ENCODE measurements at regions not wholly inside any gene's neighbourhood (a gene's known extent, or its start where the extent isn't known, plus 50 kb on each side); places are given as distances from the start of the nearest gene placed in this dataset.

- Histone ChIP-seq H3K27me3 (ENCODE audit: control insufficient read depth in 4 of 4, insufficient read depth in 4 of 4, low read length in 3 of 4) (no peaks in the 10 kb centered on the region), H3K36me3 (ENCODE audit: control insufficient read depth in 4 of 4, insufficient read depth in 3 of 4, low read depth in 1 of 4, low read length in 3 of 4) (no peaks in the 10 kb centered on the region), H3K9me3 (ENCODE audit: control insufficient read depth in 4 of 4, low read length in 3 of 4) (peaks cover 0 to 2% (median 0%) of the 10 kb centered on the region in 4 donors), H3K9ac (ENCODE audit: low read depth in 1 of 2, low read length in 2 of 2) (no peak overlapping the region), H3K4me3 (ENCODE audit: low read depth in 1 of 3, low read length in 3 of 3) (no peak overlapping the region), H3K4me1 (ENCODE audit: control insufficient read depth in 4 of 4, insufficient read depth in 4 of 4, low read length in 3 of 4) (no peaks in the 10 kb centered on the region), H3K27ac (ENCODE audit: low read depth in 1 of 2, low read length in 2 of 2) (no peak overlapping the region)
- TF ChIP-seq GABPA (IDR thresholded peaks at IDR 0.05 in 1 of 2, conservative IDR thresholded peaks at IDR 0.05 in 1 of 2) (no peak), TAF1 (conservative IDR thresholded peaks at IDR 0.05) (no peak), EGR1 (IDR thresholded peaks at IDR 0.05; ENCODE audit: low read depth in 2 of 2) (no peak), HNF4G (IDR thresholded peaks at IDR 0.05) (no peak), NR2F2 (IDR thresholded peaks at IDR 0.05) (no peak), FOXA1 (IDR thresholded peaks at IDR 0.05) (no peak), ATF3 (IDR thresholded peaks at IDR 0.05) (no peak), YY1 (IDR thresholded peaks at IDR 0.05) (no peak), REST (IDR thresholded peaks at IDR 0.05) (no peak), RXRA (IDR thresholded peaks at IDR 0.05) (no peak), ZBTB33 (IDR thresholded peaks at IDR 0.05) (no peak), FOXA2 (IDR thresholded peaks at IDR 0.05) (no peak), MAX (IDR thresholded peaks at IDR 0.05) (no peak), HNF4A (conservative IDR thresholded peaks at IDR 0.05) (no peak), RAD21 (IDR thresholded peaks at IDR 0.05) (no peak), SP1 (IDR thresholded peaks at IDR 0.05) (no peak), CTCF (IDR thresholded peaks at IDR 0.05; ENCODE audit: low read depth, low read length, missing input control) (no peak)
- DNase-seq (ENCODE audit: low spot score): no peak
- 74% methylated on average over 7 of the region's 7 CpGs for WGBS
Measured at GRCh38 chr2:46831051-46831868, 84.3 kb downstream of the MCFD2 start.
